Mammary epithelial cell (primary cell): ENCODE measurements at regions not wholly inside any gene's neighbourhood (a gene's known extent, or its start where the extent isn't known, plus 50 kb on each side); places are given as distances from the start of the nearest gene placed in this dataset.

Experiments
- CTCF ChIP-seq, 2 donors: IDR thresholded peaks in 1 of 2; conservative IDR thresholded peaks in 1 of 2; 2 replicates each; pipeline ENCODE4 v1.5.1; 2011 to 2012; ENCODE audit warnings: inconsistent platforms in 2 of 2, low read length in 2 of 2, mild to moderate bottlenecking in 2 of 2, control low read depth in 1 of 2, low read depth in 1 of 2; ENCODE audit not compliant: insufficient read depth in 1 of 2; ENCODE audit errors: extremely low read depth in 1 of 2
- EZH2 ChIP-seq: IDR thresholded peaks from 2 replicates; pipeline ENCODE4 v1.6.1; 2012; ENCODE audit warnings: low read length, inconsistent platforms, borderline replicate concordance

DNA sequence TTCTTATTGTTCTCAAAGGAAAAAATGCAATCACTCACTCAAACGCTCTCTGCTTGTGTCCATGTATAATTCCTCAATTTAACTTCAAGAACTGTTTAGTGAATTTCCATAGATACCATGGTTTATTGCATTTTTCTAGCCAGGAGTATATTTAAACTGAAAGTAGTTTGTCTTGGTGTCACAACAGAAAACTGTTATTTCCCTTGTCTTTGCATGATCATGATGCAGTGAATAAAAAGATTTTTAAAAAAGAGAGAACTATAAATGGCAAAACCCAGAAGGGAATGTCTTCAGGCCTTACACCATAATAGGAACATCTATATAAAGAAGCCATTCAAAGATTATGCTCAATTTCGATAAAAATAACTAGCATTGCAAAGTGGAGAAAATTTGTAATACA lies 523.5 kb upstream of the ADGRL4 start:
- TF ChIP-seq EZH2 = no peak
- no peak for TF ChIP-seq CTCF (conservative IDR thresholded peaks at IDR 0.05 in 1 of 2, IDR thresholded peaks at IDR 0.05 in 1 of 2; ENCODE audit: extremely low read depth in 1 of 2, insufficient read depth in 1 of 2, low read depth in 1 of 2, low read length in 2 of 2)
